Type B pancreatic cell (in vitro differentiated cells): ENCODE measurements at regions not wholly inside any gene's neighbourhood (a gene's known extent, or its start where the extent isn't known, plus 50 kb on each side); places are given as distances from the start of the nearest gene placed in this dataset.
"Not testable (repeated sequence)": the region's sequence is repeated elsewhere in the genome, so short reads cannot be mapped to it uniquely, and the experiment has no call there.

Source experiments
- DNase-seq: peaks from one replicate; pipeline ENCODE4 v3.0.0; 2021; ENCODE audit warnings: mixed read lengths; ENCODE audit not compliant: unreplicated experiment; ENCODE audit errors: extremely low spot score
- H3K27ac Mint-ChIP-seq: 2 replicates; pipeline ENCODE4 v1.8.0; 2021; ENCODE audit warnings: mild to moderate bottlenecking, mixed read lengths
- H3K27me3 Mint-ChIP-seq: 2 replicates; pipeline ENCODE4 v1.8.0; 2021; ENCODE audit warnings: mixed read lengths
- H3K36me3 Mint-ChIP-seq: 2 replicates; pipeline ENCODE4 v1.8.0; 2021; ENCODE audit warnings: mixed read lengths
- H3K4me1 Mint-ChIP-seq: one replicate; pipeline ENCODE4 v1.8.0; 2021; ENCODE audit warnings: mixed read lengths; ENCODE audit not compliant: unreplicated experiment
- H3K4me3 Mint-ChIP-seq: 2 replicates; pipeline ENCODE4 v1.8.0; 2021; ENCODE audit warnings: mild to moderate bottlenecking, mixed read lengths
- H3K9me3 Mint-ChIP-seq: 2 replicates; pipeline ENCODE4 v1.8.0; 2021; ENCODE audit warnings: mixed read lengths
- CTCF ChIP-seq: fragments of 200-600 bp; sonication (generic); conservative IDR thresholded peaks from 2 replicates; pipeline ENCODE4 v1.5.0; 2021; ENCODE audit warnings: antibody characterized with exemption, mild to moderate bottlenecking

GRCh38 chr21:13883641-13884395, 274.2 kb downstream of the POTED start:
- H3K27ac Mint-ChIP-seq, H3K4me1 Mint-ChIP-seq: not testable (repeated sequence)
- peaks cover 29% of the 10 kb centered on the region for H3K9me3 Mint-ChIP-seq

GRCh38 chr21:13877503-13877902, 267.9 kb downstream of the POTED start:
- not testable (repeated sequence) for H3K27me3 Mint-ChIP-seq, H3K4me1 Mint-ChIP-seq, DNase-seq, H3K4me3 Mint-ChIP-seq, H3K27ac Mint-ChIP-seq, H3K36me3 Mint-ChIP-seq
- peaks cover 36% of the 10 kb centered on the region for H3K9me3 Mint-ChIP-seq

More at GRCh38 chr21:13883641-13884395, 274.2 kb downstream of the POTED start:
- not testable (repeated sequence) for H3K36me3 Mint-ChIP-seq, H3K4me3 Mint-ChIP-seq, DNase-seq, H3K27me3 Mint-ChIP-seq

DNA sequence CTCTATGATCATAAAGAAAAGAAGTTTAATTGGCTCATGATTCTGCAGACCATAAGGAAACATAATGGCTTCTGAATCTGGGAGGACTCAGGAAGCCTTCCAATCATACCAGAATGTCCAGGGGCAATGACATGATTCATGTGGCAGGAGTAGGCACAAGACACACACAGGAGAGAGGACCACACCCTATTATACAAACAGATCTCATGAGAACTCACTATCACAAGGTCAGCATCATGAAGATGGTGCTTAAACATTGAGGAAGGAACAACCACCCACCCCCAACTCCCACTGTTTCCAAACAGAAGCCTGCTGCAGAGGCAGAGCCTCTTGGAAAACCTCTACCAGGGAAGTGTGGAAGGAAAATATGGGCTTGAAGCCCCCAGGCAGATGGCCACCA, 267.4 kb downstream of the POTED start:
- not testable (repeated sequence) for H3K27me3 Mint-ChIP-seq, H3K36me3 Mint-ChIP-seq, H3K27ac Mint-ChIP-seq, H3K4me1 Mint-ChIP-seq, DNase-seq, H3K4me3 Mint-ChIP-seq
- peaks cover 39% of the 10 kb centered on the region for H3K9me3 Mint-ChIP-seq

GRCh38 chr21:13874001-13874400, 264.4 kb downstream of the POTED start:
- H3K27ac Mint-ChIP-seq, DNase-seq, H3K4me1 Mint-ChIP-seq, H3K27me3 Mint-ChIP-seq, H3K4me3 Mint-ChIP-seq, H3K36me3 Mint-ChIP-seq: not testable (repeated sequence)
- H3K9me3 Mint-ChIP-seq, result peaks cover 30% of the 10 kb centered on the region

GRCh38 chr21:13854638-13855037, 245.1 kb downstream of the POTED start:
- no peaks in the 10 kb centered on the region for H3K36me3 Mint-ChIP-seq
- no peaks in the 10 kb centered on the region for H3K4me1 Mint-ChIP-seq
- DNase-seq, result no peak
- no peak overlapping the region for H3K4me3 Mint-ChIP-seq
- H3K27me3 Mint-ChIP-seq, result no peaks in the 10 kb centered on the region
- H3K27ac Mint-ChIP-seq, result no peak overlapping the region
- no peak for TF ChIP-seq CTCF
- H3K9me3 Mint-ChIP-seq, result peaks cover 14% of the 10 kb centered on the region

DNA sequence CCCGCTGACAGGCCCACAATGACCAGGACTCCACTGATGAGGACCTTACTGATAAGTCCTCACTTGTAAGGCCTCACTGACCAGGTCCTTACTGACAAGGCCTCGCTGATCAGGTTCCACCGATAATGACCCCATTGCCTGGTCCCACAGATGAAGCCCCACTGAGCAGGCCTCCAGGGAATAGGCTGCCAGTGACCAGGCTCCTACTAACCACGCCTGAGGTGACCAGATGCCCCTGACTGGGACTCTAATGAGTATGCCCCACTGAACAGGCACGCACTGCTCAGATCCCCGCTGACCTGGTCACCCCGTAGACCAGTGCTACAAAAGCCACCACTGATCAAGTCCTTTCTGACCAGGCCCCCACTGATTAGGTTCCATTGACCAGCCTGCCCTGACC, 241.2 kb downstream of the POTED start:
- not testable (repeated sequence) for H3K27me3 Mint-ChIP-seq, H3K9me3 Mint-ChIP-seq, H3K4me3 Mint-ChIP-seq, DNase-seq, H3K4me1 Mint-ChIP-seq, H3K27ac Mint-ChIP-seq, H3K36me3 Mint-ChIP-seq

DNA sequence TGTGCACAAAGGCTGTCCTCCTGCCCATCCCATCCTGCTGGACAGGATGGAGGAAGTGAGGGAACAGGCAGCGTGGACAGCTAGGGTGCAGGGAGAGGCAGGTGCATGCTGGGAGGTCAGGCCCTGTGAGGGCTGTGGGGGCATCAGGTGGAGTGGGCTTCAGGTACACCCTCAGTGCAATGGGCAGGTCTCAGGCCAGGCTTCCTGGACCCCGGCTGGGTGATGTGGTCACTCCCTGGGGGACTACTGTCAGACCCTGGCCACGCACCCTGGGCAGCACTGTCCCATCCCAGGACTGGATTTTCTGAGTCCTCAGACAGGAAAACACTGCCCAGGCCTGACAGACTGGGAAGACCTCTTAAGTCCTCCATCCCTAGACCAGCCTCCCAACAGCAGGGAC, 239.9 kb downstream of the POTED start:
- not testable (repeated sequence) for H3K4me3 Mint-ChIP-seq, H3K27me3 Mint-ChIP-seq, DNase-seq, H3K9me3 Mint-ChIP-seq, H3K27ac Mint-ChIP-seq, H3K36me3 Mint-ChIP-seq, H3K4me1 Mint-ChIP-seq

DNA sequence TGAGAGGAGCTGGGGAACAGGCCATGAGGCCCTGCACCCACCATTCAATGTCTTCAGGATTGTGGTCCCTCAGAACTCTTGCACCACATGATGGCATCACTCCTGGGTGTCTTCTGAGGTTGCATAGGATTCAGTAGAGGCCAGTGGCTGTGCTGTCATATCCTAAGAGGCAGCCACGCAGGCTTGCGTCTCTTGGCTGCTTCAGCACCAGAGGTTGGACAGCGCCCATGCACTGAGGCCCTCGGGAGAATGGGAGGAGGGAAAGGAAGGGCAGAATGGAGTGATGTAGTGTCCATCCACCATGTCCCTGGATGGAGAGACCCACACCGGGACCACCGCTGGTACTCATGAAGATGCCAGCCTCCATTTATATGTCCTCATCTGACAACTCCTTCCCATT, 237.1 kb downstream of the POTED start:
- H3K27me3 Mint-ChIP-seq, H3K9me3 Mint-ChIP-seq, H3K4me1 Mint-ChIP-seq, H3K27ac Mint-ChIP-seq, H3K36me3 Mint-ChIP-seq, H3K4me3 Mint-ChIP-seq, DNase-seq: not testable (repeated sequence)

GRCh38 chr21:13844574-13844973, 235.0 kb downstream of the POTED start:
- H3K27me3 Mint-ChIP-seq, H3K36me3 Mint-ChIP-seq, DNase-seq, H3K27ac Mint-ChIP-seq, H3K4me1 Mint-ChIP-seq, H3K9me3 Mint-ChIP-seq, H3K4me3 Mint-ChIP-seq: not testable (repeated sequence)

- H3K4me3 Mint-ChIP-seq, H3K9me3 Mint-ChIP-seq, H3K4me1 Mint-ChIP-seq, H3K27ac Mint-ChIP-seq, DNase-seq, H3K27me3 Mint-ChIP-seq, H3K36me3 Mint-ChIP-seq: not testable (repeated sequence)
Measured at GRCh38 chr21:13843081-13843480, 233.5 kb downstream of the POTED start.

GRCh38 chr21:13827666-13828065, 218.1 kb downstream of the POTED start:
- DNase-seq, H3K36me3 Mint-ChIP-seq, H3K4me1 Mint-ChIP-seq, H3K9me3 Mint-ChIP-seq, H3K27me3 Mint-ChIP-seq, H3K4me3 Mint-ChIP-seq, H3K27ac Mint-ChIP-seq: not testable (repeated sequence)
